Gastroesophageal sphincter (tissue), 4 donors: ENCODE measurements at regions not wholly inside any gene's neighbourhood (a gene's known extent, or its start where the extent isn't known, plus 50 kb on each side); places are given as distances from the start of the nearest gene placed in this dataset.

ENCODE experiments used
- ATAC-seq: fragments of 150-250 bp; one replicate; pipeline ENCODE4 v1.9.1; 2016; ENCODE audit warnings: mild to moderate bottlenecking, moderate library complexity
- H3K27ac ChIP-seq, 4 donors: fragments of 200-600 bp; sonication (generic) in 3 of 4; 1 replicate in 3 of 4; 2 replicates in 1 of 4; pipeline ENCODE4 v1.5.1; 2016 to 2019
- H3K27me3 ChIP-seq: fragments of 200-600 bp; sonication (generic); one replicate; pipeline ENCODE4 v1.5.1; 2019
- H3K36me3 ChIP-seq, 2 donors: fragments of 200-600 bp; sonication (generic); one replicate each; pipeline ENCODE4 v1.5.1; 2019; ENCODE audit warnings: control low read depth in 1 of 2
- H3K4me1 ChIP-seq, 3 donors: fragments of 200-600 bp; sonication (generic); 1 replicate in 2 of 3; 2 replicates in 1 of 3; pipeline ENCODE4 v1.5.1; 2016 to 2019; ENCODE audit warnings: control low read depth in 2 of 3
- H3K4me3 ChIP-seq, 2 donors: fragments of 200-600 bp; sonication (generic); one replicate each; pipeline ENCODE4 v1.5.1; 2019; ENCODE audit warnings: mild to moderate bottlenecking in 1 of 2, moderate library complexity in 1 of 2
- H3K9me3 ChIP-seq, 3 donors: fragments of 200-600 bp; sonication (generic); one replicate each; pipeline ENCODE4 v1.5.1; 2017 to 2019; ENCODE audit warnings: control low read depth in 2 of 3
- CTCF ChIP-seq, 4 experiments: fragments of 200-600 bp in 2 of 4; fragments of 450-650 bp in 2 of 4; sonication (generic) in 1 of 4; IDR thresholded peaks; one replicate each; pipeline ENCODE4 v1.5.1; 2017 to 2019; ENCODE audit warnings: antibody characterized with exemption in 4 of 4, mild to moderate bottlenecking in 2 of 4, moderate library complexity in 2 of 4
- EP300 ChIP-seq: sonication (generic); formaldehyde crosslinking; IDR thresholded peaks from one replicate; pipeline ENCODE4 v1.6.1; 2017; ENCODE audit warnings: antibody characterized with exemption, mild to moderate bottlenecking
- POLR2A ChIP-seq, 2 donors: fragments of 450-650 bp; IDR thresholded peaks; one replicate each; pipeline ENCODE4 v1.6.1; 2017; ENCODE audit warnings: antibody characterized with exemption in 2 of 2, mild to moderate bottlenecking in 2 of 2, moderate library complexity in 1 of 2
- POLR2AphosphoS5 ChIP-seq: sonication (generic); formaldehyde crosslinking; IDR thresholded peaks from one replicate; pipeline ENCODE4 v1.6.1; 2017; ENCODE audit warnings: antibody characterized with exemption
- WGBS, 2 donors: methylation state at CpG; one replicate each; pipeline ENCODE4 v1.1.5; 2018; ENCODE audit warnings: low coverage in 1 of 2; 5-methylcytosine and 5-hydroxymethylcytosine counted together

GRCh38 chr5:158573829-158574228, 525.9 kb downstream of the EBF1 start:
- no peak overlapping the region for H3K4me3 ChIP-seq
- H3K27me3 ChIP-seq: no peaks in the 10 kb centered on the region
- peaks cover 0 to 19% (median 0%) of the 10 kb centered on the region in 3 donors for H3K9me3 ChIP-seq
- no peaks in the 10 kb centered on the region for H3K36me3 ChIP-seq
- no peaks in the 10 kb centered on the region for H3K4me1 ChIP-seq
- ATAC-seq: no peak
- H3K27ac ChIP-seq: no peak overlapping the region
- TF ChIP-seq EP300 (no peak), POLR2AphosphoS5 (no peak), CTCF (IDR thresholded peaks at IDR 0.05) (no peak), POLR2A (IDR thresholded peaks at IDR 0.05) (no peak)
- WGBS, 2 donors: 71 to 90% methylated on average over 2 to 3 of the region's 3 CpGs

GRCh38 chr5:158570502-158570901, 529.2 kb downstream of the EBF1 start:
- no peak for ATAC-seq
- WGBS, 2 donors: 100% methylated on average over 1 of the region's 1 CpG

GRCh38 chr5:158569534-158569933, 530.2 kb downstream of the EBF1 start:
- no peaks in the 10 kb centered on the region for H3K27me3 ChIP-seq
- ATAC-seq: no peak
- no peaks in the 10 kb centered on the region for H3K36me3 ChIP-seq
- no peak overlapping the region for H3K27ac ChIP-seq
- H3K4me1 ChIP-seq: no peaks in the 10 kb centered on the region
- no peak overlapping the region for H3K4me3 ChIP-seq
- TF ChIP-seq POLR2A (IDR thresholded peaks at IDR 0.05): no peak
- TF ChIP-seq POLR2AphosphoS5: no peak
- TF ChIP-seq CTCF (IDR thresholded peaks at IDR 0.05): no peak
- no peak for TF ChIP-seq EP300
- H3K9me3 ChIP-seq: no peaks in the 10 kb centered on the region
- WGBS, 2 donors: 91 to 100% methylated on average over 3 to 4 of the region's 4 CpGs

More at GRCh38 chr5:158570502-158570901, 529.2 kb downstream of the EBF1 start:
- Histone ChIP-seq H3K27me3 (no peaks in the 10 kb centered on the region), H3K4me1 (no peaks in the 10 kb centered on the region), H3K36me3 (no peaks in the 10 kb centered on the region), H3K4me3 (no peak overlapping the region), H3K9me3 (no peaks in the 10 kb centered on the region), H3K27ac (no peak overlapping the region)
- TF ChIP-seq EP300: no peak
- no peak for TF ChIP-seq POLR2A (IDR thresholded peaks at IDR 0.05)
- no peak for TF ChIP-seq POLR2AphosphoS5
- TF ChIP-seq CTCF (IDR thresholded peaks at IDR 0.05): no peak

- Histone ChIP-seq H3K9me3 (no peaks in the 10 kb centered on the region), H3K27ac (no peak overlapping the region), H3K36me3 (no peaks in the 10 kb centered on the region), H3K27me3 (peaks cover 3% of the 10 kb centered on the region), H3K4me1 (no peaks in the 10 kb centered on the region), H3K4me3 (no peak overlapping the region)
- no peak for ATAC-seq
- WGBS, 2 donors: 59 to 74% methylated on average over 2 to 3 of the region's 3 CpGs
- TF ChIP-seq POLR2A (IDR thresholded peaks at IDR 0.05): no peak
- TF ChIP-seq POLR2AphosphoS5: no peak
- TF ChIP-seq CTCF (IDR thresholded peaks at IDR 0.05): no peak
- TF ChIP-seq EP300: no peak
These were observed 534.5 kb downstream of the EBF1 start for GRCh38 chr5:158565017-158565789.

GRCh38 chr5:158563760-158564390, 535.8 kb downstream of the EBF1 start:
- TF ChIP-seq POLR2AphosphoS5 (no peak), CTCF (IDR thresholded peaks at IDR 0.05) (no peak), POLR2A (IDR thresholded peaks at IDR 0.05) (no peak), EP300 (no peak)
- WGBS, 2 donors: 76 to 98% methylated on average over 4 to 5 of the region's 5 CpGs
- no peaks in the 10 kb centered on the region for H3K4me1 ChIP-seq
- H3K36me3 ChIP-seq: no peaks in the 10 kb centered on the region
- H3K9me3 ChIP-seq: no peaks in the 10 kb centered on the region
- ATAC-seq: peak; percentile 63
- H3K27me3 ChIP-seq: peaks cover 5% of the 10 kb centered on the region
- no peak overlapping the region for H3K27ac ChIP-seq
- no peak overlapping the region for H3K4me3 ChIP-seq
